Umbilical cord (tissue), 1 donor: ENCODE measurements at regions not wholly inside any gene's neighbourhood (a gene's known extent, or its start where the extent isn't known, plus 50 kb on each side); places are given as distances from the start of the nearest gene placed in this dataset.
"Not testable (repeated sequence)": the region's sequence is repeated elsewhere in the genome, so short reads cannot be mapped to it uniquely, and the experiment has no call there.

Source experiments
- DNase-seq: peaks from one replicate; pipeline ENCODE4 v3.0.0-alpha.2; 2015; ENCODE audit warnings: low spot score

DNA sequence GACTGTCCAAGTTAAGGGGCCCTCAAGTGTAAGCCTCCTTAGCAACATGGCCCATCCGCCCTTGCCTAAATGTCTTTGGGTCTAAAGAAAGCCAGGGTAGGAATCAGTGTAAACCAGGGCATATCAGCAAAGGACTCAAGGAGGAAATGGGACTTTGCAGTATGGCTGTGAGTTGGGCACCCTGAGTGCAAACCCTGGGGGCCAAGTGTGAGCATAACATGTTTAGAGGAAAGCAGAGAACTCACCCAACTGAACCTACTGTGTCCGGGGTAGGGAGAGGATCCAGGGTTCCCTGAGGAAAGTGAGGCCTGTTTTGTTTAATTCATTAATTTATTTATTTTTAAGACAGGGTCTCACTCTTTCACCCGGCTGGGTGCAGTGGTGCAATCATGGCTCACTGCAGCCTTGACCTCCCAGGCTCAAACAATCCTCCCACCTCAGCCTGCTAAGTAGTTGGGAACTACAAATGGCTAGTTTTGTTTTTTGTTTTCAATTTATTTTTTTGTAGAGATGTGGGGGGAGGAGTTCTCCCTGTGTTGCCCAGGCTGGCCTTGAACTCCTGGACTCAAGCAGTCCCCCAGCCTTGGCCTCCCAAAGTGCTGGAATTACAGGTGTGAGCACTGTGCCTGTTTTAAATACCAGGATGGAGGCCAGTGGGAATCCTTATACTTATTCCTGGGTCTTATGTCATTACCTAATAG, 51.0 kb upstream of the ACTR3 start:
- no peak for DNase-seq

DNA sequence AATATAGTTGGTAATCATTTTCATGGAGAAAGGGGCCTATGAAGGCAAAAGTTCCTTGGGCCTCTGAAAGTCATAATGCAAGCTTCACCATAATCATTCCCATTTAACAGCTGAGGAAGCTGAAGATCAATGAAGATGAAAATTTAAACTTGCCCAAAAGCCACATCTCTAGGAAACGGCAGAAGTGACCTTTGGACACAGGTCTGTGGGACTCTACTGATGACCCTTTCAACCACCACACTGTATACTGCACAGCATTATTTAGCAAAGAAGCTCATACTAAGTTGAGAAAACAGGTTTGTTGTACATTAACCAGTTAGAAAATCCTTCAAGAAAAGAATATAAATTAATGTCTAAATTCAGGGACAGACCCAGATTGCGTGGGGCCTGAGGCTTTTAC, 51.6 kb upstream of the ACTR3 start:
- DNase-seq = no peak

GRCh38 chr2:113834051-113834730, 55.7 kb upstream of the ACTR3 start:
- DNase-seq = no peak

GRCh38 chr2:113832795-113833290, 57.0 kb upstream of the ACTR3 start:
- no peak for DNase-seq

GRCh38 chr2:113831161-113831560, 58.7 kb upstream of the ACTR3 start:
- no peak for DNase-seq

DNA sequence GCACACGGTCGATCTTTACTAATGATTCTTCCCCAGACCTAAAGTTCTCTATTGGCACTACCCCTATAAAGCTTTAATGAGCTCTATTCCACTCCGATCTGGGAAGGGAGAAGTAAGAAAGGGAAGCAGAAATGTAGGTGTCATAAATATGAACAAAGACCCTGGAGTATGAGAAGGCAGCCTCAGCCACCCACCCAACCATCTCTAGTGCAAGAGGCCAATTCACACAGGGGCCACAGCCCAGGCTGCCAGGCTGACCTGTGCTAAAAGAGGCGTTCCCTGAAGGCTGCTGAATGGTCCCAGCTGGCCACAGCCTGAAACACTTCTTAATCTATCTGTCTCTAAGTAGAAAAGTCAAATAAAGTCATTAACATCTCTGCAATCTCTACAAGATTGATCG, 60.1 kb upstream of the ACTR3 start:
- DNase-seq = no peak

DNA sequence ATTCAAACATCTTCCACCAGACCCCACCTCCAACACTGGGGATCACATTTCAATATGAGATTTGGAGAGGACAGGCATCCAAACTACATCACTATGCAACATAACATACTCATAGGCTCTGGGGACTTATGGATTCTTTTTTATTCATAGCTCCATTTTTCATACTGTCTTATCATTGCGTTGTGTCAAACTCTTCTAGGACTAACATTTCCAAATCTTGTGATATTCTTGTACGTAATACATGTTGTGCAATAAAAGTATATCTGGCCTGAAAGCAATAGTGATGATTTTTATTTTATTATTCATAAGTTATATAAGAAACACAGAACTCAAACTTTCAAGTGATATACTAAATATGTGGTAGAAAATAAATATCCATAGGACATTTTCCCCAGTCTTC, 60.6 kb upstream of the ACTR3 start:
- DNase-seq = no peak

GRCh38 chr2:113828049-113828742, 61.7 kb upstream of the ACTR3 start:
- no peak for DNase-seq

DNA sequence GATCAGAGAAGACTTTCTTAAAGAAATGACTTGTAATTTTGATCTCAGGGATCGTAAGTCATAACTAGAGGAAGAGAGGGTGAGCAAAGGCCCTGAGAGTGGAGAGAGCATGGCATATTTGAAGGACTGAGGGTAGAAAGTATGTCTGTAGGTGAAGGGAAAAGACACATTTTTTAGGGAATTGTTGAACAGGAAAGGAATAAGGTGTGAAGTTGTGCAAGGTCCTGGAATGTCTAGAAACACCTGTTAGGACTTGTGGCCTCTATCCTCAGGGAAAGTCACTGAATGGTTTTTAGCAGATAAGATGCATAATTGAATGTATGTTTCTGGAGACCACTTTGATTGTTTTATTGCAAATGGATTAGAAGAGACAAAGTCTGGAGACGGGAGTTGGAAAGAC, 62.5 kb upstream of the ACTR3 start:
- DNase-seq = no peak

- no peak for DNase-seq
Observed at GRCh38 chr2:113826346-113827285, 63.3 kb upstream of the ACTR3 start.

- DNase-seq = no peak
Observed at GRCh38 chr2:113823716-113824595, 65.9 kb upstream of the ACTR3 start.

- DNase-seq = no peak
Observed at GRCh38 chr2:113822087-113822815, 65.8 kb upstream of the SLC35F5 start.

GRCh38 chr2:113818382-113818951, 62.0 kb upstream of the SLC35F5 start:
- peak; percentile 97 for DNase-seq

DNA sequence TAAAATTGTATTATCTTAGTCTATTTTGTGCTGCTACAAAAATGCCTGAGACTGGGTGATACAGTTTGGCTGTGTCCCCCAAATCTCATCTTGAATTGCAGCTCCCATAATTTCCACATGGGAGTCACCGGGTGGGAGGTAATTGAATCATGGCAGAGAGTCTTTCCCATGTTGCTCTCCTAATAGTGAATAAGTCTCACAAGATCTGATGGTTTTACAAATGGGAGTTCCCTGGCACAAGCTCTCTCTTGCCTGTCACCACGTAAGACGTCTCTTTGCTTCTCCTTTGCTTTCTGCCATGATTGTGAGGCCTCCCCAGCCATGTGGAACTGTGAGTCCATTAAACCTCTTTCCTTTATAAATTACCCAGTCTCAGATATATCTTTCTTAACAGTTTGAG, 57.0 kb upstream of the SLC35F5 start:
- DNase-seq = not testable (repeated sequence)

DNA sequence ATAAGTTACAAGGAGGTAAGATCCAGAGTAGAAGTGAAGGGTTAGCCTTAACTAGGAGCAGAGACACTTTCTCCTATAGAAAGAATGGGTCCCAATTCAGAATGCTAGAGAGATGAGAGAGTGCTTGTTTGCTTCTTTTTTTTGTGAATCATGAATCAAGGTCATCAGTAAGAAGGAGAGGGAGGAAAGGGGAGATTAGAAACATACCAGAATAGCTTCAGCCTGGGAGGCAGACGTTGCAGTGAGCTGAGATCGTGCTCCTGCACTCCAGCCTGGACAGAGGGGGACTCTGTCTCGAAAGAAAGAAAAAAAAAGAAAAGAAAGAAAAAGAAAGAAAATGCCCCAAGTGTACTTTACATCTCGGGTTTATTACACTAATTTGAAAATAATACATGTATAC, 55.8 kb upstream of the SLC35F5 start:
- peak; percentile 25 for DNase-seq

GRCh38 chr2:113809076-113809736, 52.8 kb upstream of the SLC35F5 start:
- DNase-seq = no peak

DNA sequence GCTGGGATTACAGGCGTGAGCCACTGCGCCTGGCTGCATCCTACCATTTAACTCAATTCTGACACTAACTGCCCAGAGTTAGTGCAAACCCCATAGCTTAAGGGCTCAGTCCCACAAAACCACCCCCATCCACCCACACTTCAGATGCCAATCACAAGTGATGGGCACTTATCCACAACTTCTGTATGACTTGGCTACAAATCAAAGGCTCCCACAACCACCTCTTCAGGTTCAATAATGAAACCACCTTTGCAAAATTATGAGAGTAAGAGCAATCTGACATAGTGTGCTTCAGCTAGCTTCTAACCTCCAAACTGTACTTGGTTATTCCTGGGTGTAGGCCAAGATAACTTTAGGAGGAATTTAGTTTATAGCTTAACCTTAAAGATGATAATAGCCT, 51.3 kb upstream of the SLC35F5 start:
- DNase-seq = no peak

- DNase-seq = no peak
Observed at GRCh38 chr2:113806217-113806913, 49.9 kb upstream of the SLC35F5 start.
